ENCODE measurements at regions not wholly inside any gene's neighbourhood (a gene's known extent, or its start where the extent isn't known, plus 50 kb on each side); places are given as distances from the start of the nearest gene placed in this dataset.

DNA sequence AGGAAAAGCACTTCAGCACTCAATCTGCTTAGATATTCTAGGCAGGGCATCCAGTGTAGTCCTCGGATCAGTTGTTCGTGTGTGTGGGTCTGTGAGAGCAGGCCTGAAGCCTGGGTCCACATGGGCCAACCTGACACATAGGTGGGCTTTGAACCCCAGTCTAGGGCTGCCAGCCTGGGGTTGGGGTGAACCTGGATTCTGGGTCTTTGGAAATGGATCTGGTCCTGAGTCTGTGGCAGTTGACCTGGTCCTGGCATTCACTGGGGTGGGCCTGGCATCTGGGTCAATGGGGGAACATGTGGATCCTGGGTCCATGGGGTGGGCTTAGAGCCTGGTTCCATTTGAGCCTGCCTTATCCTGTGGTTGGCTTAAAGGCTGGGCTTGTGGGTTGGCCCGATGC, 492.6 kb upstream of the MAN1A1 start:
- TF ChIP-seq EZH2 (IDR thresholded peaks at IDR 0.05; ENCODE audit: low read length, missing control alignments), result no peak
- TF ChIP-seq, protein P1, sequence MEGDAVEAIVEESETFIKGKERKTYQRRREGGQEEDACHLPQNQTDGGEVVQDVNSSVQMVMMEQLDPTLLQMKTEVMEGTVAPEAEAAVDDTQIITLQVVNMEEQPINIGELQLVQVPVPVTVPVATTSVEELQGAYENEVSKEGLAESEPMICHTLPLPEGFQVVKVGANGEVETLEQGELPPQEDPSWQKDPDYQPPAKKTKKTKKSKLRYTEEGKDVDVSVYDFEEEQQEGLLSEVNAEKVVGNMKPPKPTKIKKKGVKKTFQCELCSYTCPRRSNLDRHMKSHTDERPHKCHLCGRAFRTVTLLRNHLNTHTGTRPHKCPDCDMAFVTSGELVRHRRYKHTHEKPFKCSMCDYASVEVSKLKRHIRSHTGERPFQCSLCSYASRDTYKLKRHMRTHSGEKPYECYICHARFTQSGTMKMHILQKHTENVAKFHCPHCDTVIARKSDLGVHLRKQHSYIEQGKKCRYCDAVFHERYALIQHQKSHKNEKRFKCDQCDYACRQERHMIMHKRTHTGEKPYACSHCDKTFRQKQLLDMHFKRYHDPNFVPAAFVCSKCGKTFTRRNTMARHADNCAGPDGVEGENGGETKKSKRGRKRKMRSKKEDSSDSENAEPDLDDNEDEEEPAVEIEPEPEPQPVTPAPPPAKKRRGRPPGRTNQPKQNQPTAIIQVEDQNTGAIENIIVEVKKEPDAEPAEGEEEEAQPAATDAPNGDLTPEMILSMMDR (conservative IDR thresholded peaks at IDR 0.05 in 1 of 2, IDR thresholded peaks at IDR 0.05 in 1 of 2; ENCODE audit: low read depth in 1 of 2, low read length in 2 of 2), result no peak
